ENCODE measurements at regions not wholly inside any gene's neighbourhood (a gene's known extent, or its start where the extent isn't known, plus 50 kb on each side); places are given as distances from the start of the nearest gene placed in this dataset.
"Not testable (repeated sequence)": the region's sequence is repeated elsewhere in the genome, so short reads cannot be mapped to it uniquely, and the experiment has no call there.

DNA sequence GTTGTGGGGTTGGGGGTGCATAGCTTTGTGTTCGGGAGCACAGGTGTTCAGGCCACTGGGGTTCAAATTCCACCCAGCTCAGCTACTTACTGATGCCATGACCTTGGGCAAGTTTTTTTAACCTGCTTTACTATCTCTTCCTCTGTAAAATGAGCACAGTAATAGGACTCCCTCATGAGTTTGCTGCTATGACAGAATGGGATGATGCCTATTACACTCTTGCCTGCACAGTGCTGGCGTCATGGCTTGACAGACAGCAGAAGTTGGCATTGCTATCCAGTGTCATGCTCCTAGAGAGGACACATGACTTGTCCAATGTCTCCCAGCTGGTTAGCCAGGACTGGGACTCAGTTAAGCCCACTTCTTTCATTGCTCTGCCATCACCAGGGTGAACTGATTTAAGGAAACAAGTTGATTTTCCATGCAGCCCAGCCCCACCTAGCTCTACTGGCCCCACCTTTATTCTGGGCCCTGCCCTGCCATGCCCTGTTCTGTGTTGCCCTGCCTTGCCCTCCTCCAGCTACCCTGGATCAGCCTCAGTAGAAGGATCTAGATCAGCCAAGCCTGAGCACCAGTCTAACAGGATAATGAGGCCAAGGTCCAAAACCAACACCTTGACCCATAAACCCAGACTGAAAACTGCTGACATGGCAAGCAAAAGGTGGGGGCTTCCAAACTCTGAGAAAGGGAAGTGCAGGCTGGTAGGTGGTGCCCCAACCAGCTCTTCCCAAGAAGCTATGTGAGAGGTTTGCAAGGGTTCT lies 155.8 kb upstream of the ATP11B start:
- WGBS (ENCODE audit: insufficient coverage, insufficient read length), result no CpG with 5 or more reads among the region's 2 CpGs
- Histone ChIP-seq H3K9me3 (ENCODE audit: control insufficient read depth, insufficient read depth, low read length) (no peaks in the 10 kb centered on the region), H3K4me1 (ENCODE audit: control insufficient read depth, insufficient read depth, low read length) (no peaks in the 10 kb centered on the region), H3K36me3 (ENCODE audit: control insufficient read depth, insufficient read depth, low read length) (no peaks in the 10 kb centered on the region), H3K27me3 (ENCODE audit: control insufficient read depth, insufficient read depth, low read length) (no peaks in the 10 kb centered on the region), H3K27ac (ENCODE audit: low read length) (no peak overlapping the region), H3K4me3 (ENCODE audit: low read length) (no peak overlapping the region)
- DNase-seq (ENCODE audit: low read depth, low spot score), result no peak

- Histone ChIP-seq H3K27me3 (ENCODE audit: control insufficient read depth, insufficient read depth, low read length) (no peaks in the 10 kb centered on the region), H3K4me3 (ENCODE audit: low read length) (no peak overlapping the region), H3K36me3 (ENCODE audit: control insufficient read depth, insufficient read depth, low read length) (no peaks in the 10 kb centered on the region), H3K4me1 (ENCODE audit: control insufficient read depth, insufficient read depth, low read length) (no peaks in the 10 kb centered on the region), H3K9me3 (ENCODE audit: control insufficient read depth, insufficient read depth, low read length) (no peaks in the 10 kb centered on the region), H3K27ac (ENCODE audit: low read length) (no peak overlapping the region)
- no peak for DNase-seq (ENCODE audit: low read depth, low spot score)
- WGBS (ENCODE audit: insufficient coverage, insufficient read length), result no CpG with 5 or more reads among the region's 3 CpGs
These were observed 149.3 kb upstream of the ATP11B start for GRCh38 chr3:182644013-182644412.

DNA sequence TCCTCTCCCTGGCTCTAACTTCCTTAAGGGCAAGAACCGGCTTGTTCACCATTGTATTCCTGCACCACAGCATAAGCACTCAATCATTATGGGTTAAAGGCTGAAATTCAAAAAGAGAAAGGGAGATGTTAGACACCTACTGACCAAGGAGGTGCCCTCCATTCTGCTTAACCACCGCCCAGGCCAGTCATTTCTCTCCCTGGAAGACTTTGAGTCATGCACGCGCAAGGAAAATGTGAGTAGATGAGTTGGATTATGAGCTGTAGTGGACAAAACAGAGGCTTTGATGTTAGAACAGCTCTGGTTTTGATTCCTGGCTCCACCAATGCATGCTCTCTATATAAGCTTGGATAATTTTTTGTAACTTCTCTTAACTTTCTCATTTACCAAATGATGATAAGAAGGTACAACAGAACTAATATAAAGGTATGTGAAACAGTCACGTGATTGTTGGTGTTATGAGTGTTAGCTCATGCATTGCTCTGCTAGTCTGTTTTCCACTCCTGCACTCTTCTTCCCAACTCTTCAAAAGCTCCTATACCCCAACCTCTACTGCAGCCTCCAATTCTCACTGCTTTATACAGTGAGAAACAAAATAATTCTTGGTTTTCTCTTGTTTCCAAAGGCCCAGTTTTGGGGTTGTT lies 148.4 kb upstream of the ATP11B start:
- Histone ChIP-seq H3K4me1 (ENCODE audit: control insufficient read depth, insufficient read depth, low read length) (no peaks in the 10 kb centered on the region), H3K36me3 (ENCODE audit: control insufficient read depth, insufficient read depth, low read length) (no peaks in the 10 kb centered on the region)
- WGBS (ENCODE audit: insufficient coverage, insufficient read length), result no CpG with 5 or more reads among the region's 5 CpGs

GRCh38 chr3:182650568-182651128 lies 142.7 kb upstream of the ATP11B start:
- no CpG with 5 or more reads among the region's 3 CpGs for WGBS (ENCODE audit: insufficient coverage, insufficient read length)
- Histone ChIP-seq H3K27ac (ENCODE audit: low read length) (no peak overlapping the region), H3K27me3 (ENCODE audit: control insufficient read depth, insufficient read depth, low read length) (no peaks in the 10 kb centered on the region), H3K9me3 (ENCODE audit: control insufficient read depth, insufficient read depth, low read length) (no peaks in the 10 kb centered on the region), H3K4me3 (ENCODE audit: low read length) (no peak overlapping the region), H3K4me1 (ENCODE audit: control insufficient read depth, insufficient read depth, low read length) (no peaks in the 10 kb centered on the region), H3K36me3 (ENCODE audit: control insufficient read depth, insufficient read depth, low read length) (no peaks in the 10 kb centered on the region)
- no peak for DNase-seq (ENCODE audit: low read depth, low spot score)

More for the DNA sequence above, 148.4 kb upstream of the ATP11B start:
- no peaks in the 10 kb centered on the region for H3K9me3 ChIP-seq (ENCODE audit: control insufficient read depth, insufficient read depth, low read length)
- no peak for DNase-seq (ENCODE audit: low read depth, low spot score)
- no peak overlapping the region for H3K27ac ChIP-seq (ENCODE audit: low read length)
- no peak overlapping the region for H3K4me3 ChIP-seq (ENCODE audit: low read length)
- no peaks in the 10 kb centered on the region for H3K27me3 ChIP-seq (ENCODE audit: control insufficient read depth, insufficient read depth, low read length)

- no peaks in the 10 kb centered on the region for H3K27me3 ChIP-seq (ENCODE audit: control insufficient read depth, insufficient read depth, low read length)
- no peak overlapping the region for H3K27ac ChIP-seq (ENCODE audit: low read length)
- H3K4me3 ChIP-seq (ENCODE audit: low read length), result no peak overlapping the region
- no peaks in the 10 kb centered on the region for H3K36me3 ChIP-seq (ENCODE audit: control insufficient read depth, insufficient read depth, low read length)
- H3K9me3 ChIP-seq (ENCODE audit: control insufficient read depth, insufficient read depth, low read length), result no peaks in the 10 kb centered on the region
- WGBS (ENCODE audit: insufficient coverage, insufficient read length), result no CpG with 5 or more reads among the region's 8 CpGs
- no peaks in the 10 kb centered on the region for H3K4me1 ChIP-seq (ENCODE audit: control insufficient read depth, insufficient read depth, low read length)
- no peak for DNase-seq (ENCODE audit: low read depth, low spot score)
These were observed 141.8 kb upstream of the ATP11B start for GRCh38 chr3:182651461-182651860.

DNA sequence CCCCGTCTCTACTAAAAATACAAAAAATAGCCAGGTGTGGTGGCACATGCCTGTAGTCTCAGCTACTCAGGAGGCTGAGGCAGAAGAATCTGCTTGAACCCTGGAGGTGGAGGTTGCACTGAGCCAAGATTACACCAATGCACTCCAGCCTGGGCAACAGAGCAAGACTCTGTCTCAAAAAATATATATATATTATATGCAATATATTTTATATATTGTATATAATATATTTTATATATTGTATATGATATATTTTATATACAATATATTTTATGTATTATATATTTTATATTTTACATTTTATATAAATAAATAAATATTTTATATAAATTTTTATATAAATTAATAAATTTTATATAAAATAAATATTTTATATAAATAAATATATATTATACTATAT lies 140.2 kb upstream of the ATP11B start:
- H3K4me3 ChIP-seq (ENCODE audit: low read length); DNase-seq (ENCODE audit: low read depth, low spot score); H3K9me3 ChIP-seq (ENCODE audit: control insufficient read depth, insufficient read depth, low read length); H3K36me3 ChIP-seq (ENCODE audit: control insufficient read depth, insufficient read depth, low read length); H3K27ac ChIP-seq (ENCODE audit: low read length); H3K4me1 ChIP-seq (ENCODE audit: control insufficient read depth, insufficient read depth, low read length); H3K27me3 ChIP-seq (ENCODE audit: control insufficient read depth, insufficient read depth, low read length): not testable (repeated sequence)
- no CpG with 5 or more reads among the region's 1 CpG for WGBS (ENCODE audit: insufficient coverage, insufficient read length)

DNA sequence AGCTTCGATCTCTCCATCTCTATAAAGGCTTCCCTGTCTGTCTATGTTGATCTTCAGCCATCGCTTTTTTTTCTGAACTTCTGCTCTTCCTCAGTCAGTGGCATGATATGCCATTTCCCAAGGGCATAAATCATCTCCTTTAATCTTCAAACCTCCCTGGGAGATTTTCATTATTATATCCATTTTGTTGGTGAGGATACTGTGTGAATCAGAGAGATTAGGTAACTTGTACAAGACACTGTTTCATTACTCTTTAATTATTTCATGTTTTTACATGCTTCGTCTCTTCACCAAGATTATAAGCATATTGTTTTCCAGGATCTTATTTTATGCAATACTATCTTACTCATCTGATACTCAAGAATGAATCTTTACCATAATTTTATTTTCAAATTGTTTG lies 124.8 kb upstream of the ATP11B start:
- no CpG with 5 or more reads among the region's 3 CpGs for whole genome bisulfite sequencing (ENCODE audit: insufficient coverage, insufficient read length)
- H3K27me3 ChIP-seq (ENCODE audit: control insufficient read depth, insufficient read depth, low read length), result no peaks in the 10 kb centered on the region

DNA sequence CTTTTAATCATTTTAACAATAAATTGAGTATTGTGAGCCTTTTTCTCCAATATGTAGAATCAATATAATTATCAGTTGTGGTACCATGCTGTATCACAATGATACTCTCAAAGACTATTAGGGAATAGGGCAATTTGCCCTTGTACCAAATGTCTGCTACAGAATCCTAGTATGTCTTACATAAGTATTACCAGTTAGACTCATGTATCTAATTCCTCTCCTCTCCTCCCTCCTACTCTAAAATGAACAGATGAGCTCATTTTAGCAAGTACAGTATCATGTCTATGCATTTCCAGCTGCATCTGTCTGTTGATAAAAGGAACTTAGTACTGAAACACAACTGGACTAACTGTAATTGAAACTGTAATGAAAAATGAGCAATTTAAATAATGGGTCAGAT lies 124.3 kb upstream of the ATP11B start:
- Histone ChIP-seq H3K27ac (ENCODE audit: low read length) (no peak overlapping the region), H3K4me1 (ENCODE audit: control insufficient read depth, insufficient read depth, low read length) (no peaks in the 10 kb centered on the region), H3K27me3 (ENCODE audit: control insufficient read depth, insufficient read depth, low read length) (no peaks in the 10 kb centered on the region), H3K4me3 (ENCODE audit: low read length) (no peak overlapping the region), H3K9me3 (ENCODE audit: control insufficient read depth, insufficient read depth, low read length) (no peaks in the 10 kb centered on the region), H3K36me3 (ENCODE audit: control insufficient read depth, insufficient read depth, low read length) (no peaks in the 10 kb centered on the region)
- DNase-seq (ENCODE audit: low read depth, low spot score), result no peak

More for the DNA sequence above, 124.8 kb upstream of the ATP11B start:
- Histone ChIP-seq H3K36me3 (ENCODE audit: control insufficient read depth, insufficient read depth, low read length) (no peaks in the 10 kb centered on the region), H3K27ac (ENCODE audit: low read length) (no peak overlapping the region), H3K4me1 (ENCODE audit: control insufficient read depth, insufficient read depth, low read length) (no peaks in the 10 kb centered on the region), H3K9me3 (ENCODE audit: control insufficient read depth, insufficient read depth, low read length) (no peaks in the 10 kb centered on the region), H3K4me3 (ENCODE audit: low read length) (no peak overlapping the region)
- DNase-seq (ENCODE audit: low read depth, low spot score), result no peak

- no peaks in the 10 kb centered on the region for H3K9me3 ChIP-seq (ENCODE audit: control insufficient read depth, insufficient read depth, low read length)
- H3K27me3 ChIP-seq (ENCODE audit: control insufficient read depth, insufficient read depth, low read length), result no peaks in the 10 kb centered on the region
- no peak overlapping the region for H3K4me3 ChIP-seq (ENCODE audit: low read length)
- H3K4me1 ChIP-seq (ENCODE audit: control insufficient read depth, insufficient read depth, low read length), result no peaks in the 10 kb centered on the region
- H3K27ac ChIP-seq (ENCODE audit: low read length), result no peak overlapping the region
- no peak for DNase-seq (ENCODE audit: low read depth, low spot score)
- no peaks in the 10 kb centered on the region for H3K36me3 ChIP-seq (ENCODE audit: control insufficient read depth, insufficient read depth, low read length)
- no CpG with 5 or more reads among the region's 2 CpGs for WGBS (ENCODE audit: insufficient coverage, insufficient read length)
These were observed 121.8 kb upstream of the ATP11B start for GRCh38 chr3:182671541-182671940.

- no CpG with 5 or more reads among the region's 5 CpGs for WGBS (ENCODE audit: insufficient coverage, insufficient read length)
- Histone ChIP-seq H3K4me3 (ENCODE audit: low read length) (no peak overlapping the region), H3K36me3 (ENCODE audit: control insufficient read depth, insufficient read depth, low read length) (no peaks in the 10 kb centered on the region), H3K4me1 (ENCODE audit: control insufficient read depth, insufficient read depth, low read length) (no peaks in the 10 kb centered on the region), H3K27me3 (ENCODE audit: control insufficient read depth, insufficient read depth, low read length) (no peaks in the 10 kb centered on the region), H3K9me3 (ENCODE audit: control insufficient read depth, insufficient read depth, low read length) (no peaks in the 10 kb centered on the region), H3K27ac (ENCODE audit: low read length) (no peak overlapping the region)
- DNase-seq (ENCODE audit: low read depth, low spot score), result no peak
These were observed 121.4 kb upstream of the ATP11B start for GRCh38 chr3:182671942-182672341.

All from iPS DF 6.9 (cell line).